HCT116 (cell line): ENCODE measurements at regions not wholly inside any gene's neighbourhood (a gene's known extent, or its start where the extent isn't known, plus 50 kb on each side); places are given as distances from the start of the nearest gene placed in this dataset.

Experiments
- ATAC-seq: fragments of 200-7000 bp; cut with Tn5 transposase; 2 replicates; pipeline ENCODE4 v1.9.1; 2020; ENCODE audit warnings: mild to moderate bottlenecking, moderate library complexity
- BruUV-seq: library from RNA; stranded (reverse); fragments of 400-500 nt; replicated peaks from 2 replicates; lab custom pipeline; 2021; lab: Mats Ljungman, UMichigan
- CTCF ChIA-PET: fragments of 300-600 bp; sonication (Branson Sonifier 250); formaldehyde crosslinking; loops from one replicate; lab custom pipeline; 2021; ENCODE audit warnings: antibody characterized with exemption; lab: Charles Lee
- POLR2A ChIA-PET: fragments of 300-600, 350-600 bp; sonication (Branson Sonifier 250); formaldehyde crosslinking; loops from one replicate; lab custom pipeline; 2021; ENCODE audit warnings: antibody characterized with exemption; lab: Charles Lee
- RAD21 ChIA-PET, 2 experiments: fragments of 300-600 bp; sonication (Branson Sonifier 250); formaldehyde crosslinking; loops; one replicate each; lab custom pipeline; 2023; ENCODE audit warnings: low total read pairs in 2 of 2; ENCODE audit not compliant: uncharacterized antibody in 2 of 2, unreplicated experiment in 2 of 2, low non-redundant PET in 1 of 2; lab: Charles Lee
- DNase-seq: peaks from one replicate; pipeline ENCODE4 v3.0.0-alpha.2; 2010; ENCODE audit warnings: low read depth, low spot score
- H2AFZ ChIP-seq: fragments of 200-600 bp; shearing (Covaris generic), sonication (generic); 2 replicates; pipeline ENCODE4 v1.6.1; 2017; ENCODE audit warnings: low read depth, mixed run types, mixed read lengths, antibody characterized with exemption, low read length; ENCODE audit not compliant: poor library complexity, severe bottlenecking
- H3K27ac ChIP-seq: 2 replicates; pipeline ENCODE4 v1.5.1; 2012; ENCODE audit warnings: low read depth, low read length
- H3K27me3 ChIP-seq: fragments of 200-600 bp; sonication (generic); 2 replicates; pipeline ENCODE4 v1.6.1; 2016; ENCODE audit warnings: mixed run types, low read length, mixed read lengths; ENCODE audit not compliant: insufficient read depth
- H3K36me3 ChIP-seq, 2 experiments: fragments of 200-500 bp in 1 of 2; fragments of 200-600 bp in 1 of 2; sonication (Bioruptor generic) in 1 of 2; sonication (generic) in 1 of 2; 2 replicates each; pipeline versions ENCODE4 v1.5.1 to v1.6.1; 2014 to 2016; ENCODE audit warnings: low read length in 2 of 2, inconsistent platforms in 1 of 2, mixed read lengths in 1 of 2, mixed run types in 1 of 2; ENCODE audit not compliant: insufficient read depth in 2 of 2, control insufficient read depth in 1 of 2
- H3K4me1 ChIP-seq, 2 experiments: fragments of 200-600 bp in 1 of 2; sonication (generic) in 1 of 2; 2 replicates each; pipeline versions ENCODE4 v1.5.1 to v1.6.1; 2012 to 2017; ENCODE audit warnings: low read length in 2 of 2, inconsistent platforms in 1 of 2, mild to moderate bottlenecking in 1 of 2, mixed read lengths in 1 of 2, mixed run types in 1 of 2, moderate library complexity in 1 of 2; ENCODE audit not compliant: insufficient read depth in 2 of 2, control insufficient read depth in 1 of 2
- H3K4me2 ChIP-seq: fragments of 200-600 bp; sonication (generic); 2 replicates; pipeline ENCODE4 v1.6.1; 2017; ENCODE audit warnings: mixed run types, low read length, mixed read lengths
- H3K4me3 ChIP-seq, 2 experiments: fragments of 200-600 bp in 1 of 2; sonication (generic) in 1 of 2; replicated peaks in 1 of 2; 2 replicates each; pipeline ENCODE4 v1.5.1; 2011 to 2016; ENCODE audit warnings: low read length in 2 of 2, control low read depth in 1 of 2, low read depth in 1 of 2, mild to moderate bottlenecking in 1 of 2, mixed read lengths in 1 of 2, mixed run types in 1 of 2
- H3K79me2 ChIP-seq: fragments of 200-600 bp; sonication (generic); 2 replicates; pipeline ENCODE4 v1.6.1; 2017; ENCODE audit warnings: mild to moderate bottlenecking, mixed run types, low read length, moderate library complexity, mixed read lengths; ENCODE audit not compliant: insufficient read depth
- H3K9ac ChIP-seq: fragments of 200-600 bp; sonication (generic); 2 replicates; pipeline ENCODE4 v1.6.1; 2016; ENCODE audit warnings: low read length, mixed read lengths
- H3K9me2 ChIP-seq: fragments of 200-600 bp; sonication (generic), shearing (Covaris generic); 2 replicates; pipeline ENCODE4 v1.6.1; 2017; ENCODE audit warnings: mixed run types, mild to moderate bottlenecking, moderate library complexity; ENCODE audit not compliant: insufficient read depth
- H3K9me3 ChIP-seq, 2 experiments: fragments of 200-500 bp in 1 of 2; fragments of 200-600 bp in 1 of 2; sonication (Bioruptor generic) in 1 of 2; sonication (generic) in 1 of 2; 2 replicates each; pipeline ENCODE4 v1.6.1; 2014 to 2017; ENCODE audit warnings: low read length in 2 of 2, mixed read lengths in 2 of 2, inconsistent platforms in 1 of 2, low read depth in 1 of 2, mild to moderate bottlenecking in 1 of 2, mixed run types in 1 of 2, moderate library complexity in 1 of 2; ENCODE audit not compliant: control insufficient read depth in 1 of 2, insufficient read depth in 1 of 2
- H4K20me1 ChIP-seq: fragments of 200-600 bp; sonication (generic), shearing (Covaris generic); 2 replicates; pipeline ENCODE4 v1.6.1; 2017; ENCODE audit warnings: mixed run types, mild to moderate bottlenecking, moderate library complexity; ENCODE audit not compliant: insufficient read depth
- ATF3 ChIP-seq: IDR thresholded peaks from 2 replicates; pipeline ENCODE4 v1.6.1; 2012
- CBX3 ChIP-seq: IDR thresholded peaks from 2 replicates; pipeline ENCODE4 v1.6.1; 2012; ENCODE audit warnings: low read depth
- CTCF ChIP-seq, 3 experiments: fragments of 200-600 bp in 1 of 3; sonication (generic) in 1 of 3; IDR thresholded peaks in 2 of 3; conservative IDR thresholded peaks in 1 of 3; 2 replicates each; pipeline ENCODE4 v1.5.1; 2012 to 2017; ENCODE audit warnings: low read depth in 2 of 3, low read length in 2 of 3, antibody characterized with exemption in 1 of 3, borderline replicate concordance in 1 of 3, control low read depth in 1 of 3, mild to moderate bottlenecking in 1 of 3, mixed read lengths in 1 of 3, mixed run types in 1 of 3, moderate library complexity in 1 of 3; ENCODE audit not compliant: insufficient read depth in 1 of 3
- ELF1 ChIP-seq: IDR thresholded peaks from 2 replicates; pipeline ENCODE4 v1.6.1; 2012; ENCODE audit warnings: low read depth, borderline replicate concordance
- EZH2phosphoT487 ChIP-seq: fragments of 200-600 bp; IDR thresholded peaks from 2 replicates; pipeline ENCODE4 v1.6.1; 2018; ENCODE audit warnings: antibody characterized with exemption, borderline replicate concordance
- FOSL1 ChIP-seq: IDR thresholded peaks from 2 replicates; pipeline ENCODE4 v1.6.1; 2012; ENCODE audit warnings: low read depth
- JUND ChIP-seq: IDR thresholded peaks from 2 replicates; pipeline ENCODE4 v1.6.1; 2012
- MAX ChIP-seq: IDR thresholded peaks from 2 replicates; pipeline ENCODE4 v1.6.1; 2012
- POLR2A ChIP-seq: IDR thresholded peaks from 2 replicates; pipeline ENCODE4 v1.7.0; 2011; ENCODE audit warnings: borderline replicate concordance; ENCODE audit not compliant: insufficient read depth, insufficient read length; ENCODE audit errors: extremely low read depth
- RAD21 ChIP-seq: IDR thresholded peaks from 2 replicates; pipeline ENCODE4 v1.6.1; 2012; ENCODE audit warnings: low read depth, mild to moderate bottlenecking
- REST ChIP-seq: IDR thresholded peaks from 2 replicates; pipeline ENCODE4 v1.6.1; 2012; ENCODE audit warnings: low read depth
- SP1 ChIP-seq: IDR thresholded peaks from 2 replicates; pipeline ENCODE4 v1.6.1; 2012; ENCODE audit warnings: low read depth
- SRF ChIP-seq: IDR thresholded peaks from 2 replicates; pipeline ENCODE4 v1.6.1; 2012; ENCODE audit warnings: low read depth
- TCF7L2 ChIP-seq: IDR thresholded peaks from 2 replicates; pipeline ENCODE4 v1.7.0; 2011; ENCODE audit warnings: borderline replicate concordance, inconsistent platforms; ENCODE audit not compliant: insufficient read depth, insufficient read length; ENCODE audit errors: extremely low read depth
- YY1 ChIP-seq: IDR thresholded peaks from 2 replicates; pipeline ENCODE4 v1.6.1; 2011; ENCODE audit warnings: low read length, low read depth, moderate library complexity, mild to moderate bottlenecking; ENCODE audit not compliant: insufficient replicate concordance; ENCODE audit errors: extremely low read depth
- ZBTB33 ChIP-seq: IDR thresholded peaks from 2 replicates; pipeline ENCODE4 v1.6.1; 2011; ENCODE audit warnings: mild to moderate bottlenecking, low read length, moderate library complexity; ENCODE audit not compliant: insufficient replicate concordance; ENCODE audit errors: extremely low read depth
- ZFX ChIP-seq: fragments of 450-650 bp; IDR thresholded peaks from 2 replicates; pipeline ENCODE4 v1.6.1; 2017
- intact Hi-C: fragments of 100-400 bp; cut with micrococcal nuclease; formaldehyde crosslinking; loops from 2 replicates; pipeline ENCODE4 v1.10.0; 2022

- Histone ChIP-seq H3K4me1 (peaks cover under 1% of the 10 kb centered on the region in 2 experiments; a peak in 3 of 4 replicates), H3K27ac (no peak overlapping the region), H3K9me2 (no peaks in the 10 kb centered on the region), H3K4me2 (no peak overlapping the region), H3K9me3 (no peaks in the 10 kb centered on the region), H3K4me3 (no peak overlapping the region), H3K79me2 (no peaks in the 10 kb centered on the region), H2AFZ (no peak overlapping the region), H4K20me1 (no peaks in the 10 kb centered on the region), H3K36me3 (no peaks in the 10 kb centered on the region), H3K27me3 (no peaks in the 10 kb centered on the region), H3K9ac (no peak overlapping the region)
- TF ChIP-seq SRF (no peak), EZH2phosphoT487 (no peak), TCF7L2 (no peak), FOSL1 (no peak), JUND (no peak), ZBTB33 (no peak), SP1 (no peak), ZFX (no peak), YY1 (no peak), ATF3 (no peak), CBX3 (no peak), REST (no peak), CTCF (IDR thresholded peaks at IDR 0.05 in 2 of 3, conservative IDR thresholded peaks at IDR 0.05 in 1 of 3; ENCODE audit: borderline replicate concordance in 1 of 3, insufficient read depth in 1 of 3, low read depth in 2 of 3, low read length in 2 of 3) (no peak), ELF1 (no peak), MAX (no peak), RAD21 (no peak), POLR2A (no peak)
- intact Hi-C loops, result no loop called here
- ChIA-PET POLR2A (no interaction called here), CTCF (no interaction called here), RAD21 (no interaction called here)
- no TSS peak for BruUV-seq
- ATAC-seq (no peak), DNase-seq (no peak)
Observed at GRCh38 chr17:62868008-62868407, 59.9 kb upstream of the MARCHF10 start.
